ENCODE measurements at regions not wholly inside any gene's neighbourhood (a gene's known extent, or its start where the extent isn't known, plus 50 kb on each side); places are given as distances from the start of the nearest gene placed in this dataset.
"Not testable (repeated sequence)": the region's sequence is repeated elsewhere in the genome, so short reads cannot be mapped to it uniquely, and the experiment has no call there.

DNA sequence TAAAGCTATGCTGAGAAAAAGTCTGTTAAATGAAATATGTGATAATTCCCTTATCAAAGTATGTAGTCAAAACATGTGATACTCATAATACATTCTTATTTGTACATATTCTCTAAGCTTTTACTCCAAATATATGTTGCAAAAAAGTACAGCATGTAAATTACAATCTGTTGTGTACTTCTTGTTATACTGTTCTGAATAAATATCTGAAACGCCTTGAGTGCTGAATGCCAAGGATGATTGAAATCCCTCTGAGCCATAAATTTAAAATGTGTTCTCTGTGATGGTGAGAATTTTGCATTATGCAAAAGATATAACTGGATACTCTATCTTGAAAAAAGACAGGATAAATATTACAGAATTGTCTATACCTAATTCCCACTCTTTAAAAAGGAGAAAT is 1128.0 kb downstream of the STPG2 start:
- no peak for DNase-seq (ENCODE audit: low read depth in 4 of 4, low spot score in 3 of 4)

DNA sequence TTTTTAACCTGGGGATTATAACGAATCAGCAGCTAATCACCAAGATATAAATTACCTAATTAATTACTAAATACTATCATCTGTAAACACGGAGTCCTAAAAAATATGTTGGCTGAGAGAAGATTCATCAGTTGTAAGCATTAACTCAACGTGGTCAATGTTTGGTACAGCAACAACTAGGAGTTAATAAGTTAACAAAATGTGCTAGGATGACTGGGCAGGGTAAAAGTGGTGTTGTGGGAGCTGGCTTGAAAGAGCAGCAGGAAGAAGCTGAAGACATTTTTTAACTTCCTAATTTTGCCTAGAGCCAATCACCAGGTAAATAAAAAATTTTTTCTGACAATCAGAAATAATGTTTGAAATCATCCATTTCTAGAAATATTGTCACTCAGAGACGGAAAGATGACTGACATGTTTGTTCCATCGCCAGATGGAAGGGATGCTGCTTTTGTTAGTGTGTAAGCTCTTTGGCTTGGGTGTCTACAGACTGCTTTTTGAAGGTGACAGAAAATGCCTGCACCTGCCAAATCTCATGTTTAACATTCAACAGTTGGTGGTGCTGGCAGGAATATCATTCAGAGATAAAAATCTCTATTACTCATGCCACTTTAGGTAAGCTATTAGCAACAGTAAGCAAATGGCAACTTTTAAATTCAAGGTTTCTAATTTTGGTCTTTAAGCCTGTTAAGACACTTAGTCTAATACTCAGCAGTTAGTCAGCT is 1126.9 kb downstream of the STPG2 start:
- no peak for DNase-seq (ENCODE audit: low read depth in 4 of 4, low spot score in 3 of 4)

DNA sequence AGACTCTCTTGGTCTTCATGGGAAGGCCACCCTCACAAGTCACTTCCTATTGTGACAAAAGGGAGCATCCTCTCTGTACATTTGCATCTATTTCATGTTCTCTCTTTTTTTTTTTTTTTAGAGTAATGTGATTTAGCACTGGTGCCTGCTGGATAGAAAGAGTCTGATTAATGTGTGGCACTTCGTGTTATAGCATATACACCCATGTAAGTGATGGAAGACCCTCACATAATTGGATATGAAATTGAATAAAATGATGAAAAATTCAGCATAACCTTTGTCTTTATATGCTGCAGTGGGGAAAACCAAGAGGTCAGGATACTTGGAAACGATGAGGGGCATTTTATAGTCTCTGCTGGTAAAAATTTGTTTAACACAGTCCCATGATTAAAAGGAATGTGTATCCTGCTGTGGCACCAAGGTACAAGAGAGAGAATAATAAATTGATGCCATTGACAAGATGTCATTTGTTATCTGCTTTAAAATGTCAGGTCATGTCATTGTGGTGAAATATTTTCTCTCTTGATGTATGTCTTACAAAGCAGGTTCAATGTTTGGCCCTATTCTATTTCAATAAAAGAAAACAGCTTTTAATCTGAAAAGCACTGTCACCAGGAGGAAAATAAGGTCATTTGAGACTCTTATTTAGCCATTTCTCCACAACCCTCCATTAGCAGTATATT is 1115.4 kb downstream of the STPG2 start:
- no peak for DNase-seq (ENCODE audit: low read depth in 4 of 4, low spot score in 3 of 4)

DNA sequence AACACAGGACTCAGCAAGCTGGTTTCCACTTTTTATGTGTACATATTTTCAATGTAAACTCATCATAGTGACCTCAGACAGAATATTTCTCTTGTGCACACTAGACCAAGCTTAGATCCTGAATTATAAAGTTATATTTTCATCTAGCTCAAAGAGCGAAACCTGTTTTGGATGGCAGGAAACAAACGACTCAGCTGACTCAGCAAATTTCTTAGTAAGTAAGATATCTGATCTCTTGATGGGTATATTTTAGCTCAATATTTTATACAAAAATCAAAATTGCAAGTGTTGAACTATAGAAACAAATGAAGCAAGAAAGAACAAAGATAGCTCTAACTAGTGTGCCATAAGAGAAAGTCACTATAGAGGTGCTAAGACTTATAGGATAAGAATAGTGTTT is 1114.5 kb downstream of the STPG2 start:
- no peak for DNase-seq (ENCODE audit: low read depth in 4 of 4, low spot score in 3 of 4)

DNA sequence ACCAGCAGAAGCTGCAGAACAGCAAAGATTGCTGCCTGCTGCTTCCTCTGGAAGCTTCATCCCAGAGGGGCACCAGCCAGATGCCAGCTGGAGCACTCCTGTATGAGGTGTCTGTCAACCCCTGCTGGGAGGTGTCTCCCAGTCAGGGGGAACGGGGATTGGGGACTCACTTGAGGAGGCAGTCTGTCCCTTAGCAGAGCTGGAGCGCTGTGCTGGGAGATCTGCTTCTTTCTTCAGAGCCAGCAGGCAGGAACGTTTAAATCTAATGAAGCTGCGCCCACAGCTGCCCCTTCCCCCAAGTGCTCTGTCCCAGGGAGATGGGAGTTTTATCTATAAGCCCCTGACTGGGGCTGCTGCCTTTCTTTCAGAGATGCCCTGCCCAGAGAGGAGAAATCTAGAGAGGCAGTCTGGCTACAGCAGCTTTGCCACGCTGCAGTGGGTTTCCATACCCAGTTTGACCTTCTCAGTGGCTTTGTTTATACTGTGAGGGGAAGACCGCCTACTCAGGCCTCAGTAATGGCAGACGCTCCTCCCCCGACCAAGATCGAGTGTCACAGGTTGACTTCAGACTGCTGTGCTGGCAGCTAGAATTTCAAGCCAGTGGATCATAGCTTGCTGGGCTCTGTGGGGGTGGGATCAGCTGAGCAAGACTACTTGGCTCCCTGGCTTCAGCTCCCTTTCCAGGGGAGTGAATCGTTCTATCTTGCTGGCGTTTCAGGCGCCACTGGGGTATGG is 1105.7 kb downstream of the STPG2 start:
- DNase-seq (ENCODE audit: low read depth in 4 of 4, low spot score in 3 of 4) = peak in 2 of 4 donors; percentile 33 to 54

DNA sequence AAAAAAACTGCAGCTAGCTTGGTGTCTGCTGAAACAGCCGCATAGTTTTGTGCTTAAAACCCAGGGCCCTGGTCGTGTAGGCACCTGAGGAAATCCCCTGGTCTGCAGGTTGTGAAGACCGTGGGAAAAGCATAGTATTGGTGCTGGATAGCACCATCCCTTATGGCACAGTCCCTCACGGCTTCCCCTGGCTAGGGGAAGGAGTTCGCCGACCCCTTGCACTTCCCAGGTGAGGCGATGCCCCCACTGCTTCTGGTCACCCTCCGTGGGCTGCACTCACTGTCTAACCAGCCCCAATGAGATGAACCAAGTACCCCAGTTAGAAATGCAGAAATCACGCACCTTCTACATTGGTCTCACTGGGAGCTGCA is 1105.1 kb downstream of the STPG2 start:
- no peak for DNase-seq (ENCODE audit: low read depth in 4 of 4, low spot score in 3 of 4)

DNA sequence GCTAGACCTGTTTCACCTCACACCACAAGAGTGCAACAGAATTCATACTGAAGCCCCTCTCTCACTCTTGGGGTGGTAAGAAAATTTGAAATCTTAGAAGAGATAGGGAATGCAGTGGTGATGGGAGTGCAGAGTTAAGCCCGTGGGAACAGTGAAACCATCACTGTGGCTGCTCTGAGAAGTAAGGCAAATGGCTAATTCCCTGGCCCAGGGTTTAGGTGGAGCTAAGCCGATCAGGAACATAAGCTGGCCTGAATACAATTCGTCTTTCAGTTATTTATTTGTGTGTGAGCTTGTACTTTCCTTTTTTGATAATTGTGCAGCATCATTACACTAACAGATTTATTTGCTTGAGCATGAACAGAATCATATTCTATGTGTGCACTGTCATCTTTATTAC is 1070.6 kb downstream of the STPG2 start:
- no peak for DNase-seq (ENCODE audit: low read depth in 4 of 4, low spot score in 3 of 4)

DNA sequence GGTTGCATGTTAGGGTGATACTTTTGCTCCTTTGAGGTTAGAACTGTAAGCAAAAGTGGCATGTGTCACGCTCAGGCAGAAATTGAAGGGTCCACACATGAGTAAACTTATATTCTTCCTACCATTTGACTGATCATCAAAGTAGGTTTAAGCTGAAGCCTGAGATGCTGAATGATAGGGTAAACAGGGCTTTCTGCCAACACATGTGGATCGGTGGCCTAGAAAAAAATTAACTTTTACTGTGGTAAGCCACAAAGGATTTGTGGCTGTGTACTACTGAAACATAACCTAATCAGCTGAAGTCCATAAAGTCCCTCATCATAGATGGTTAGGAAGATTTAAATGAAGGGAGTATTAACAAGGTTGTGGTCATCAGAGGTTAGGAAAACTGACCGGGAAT is 1070.1 kb downstream of the STPG2 start:
- no peak for DNase-seq (ENCODE audit: low read depth in 4 of 4, low spot score in 3 of 4)

DNA sequence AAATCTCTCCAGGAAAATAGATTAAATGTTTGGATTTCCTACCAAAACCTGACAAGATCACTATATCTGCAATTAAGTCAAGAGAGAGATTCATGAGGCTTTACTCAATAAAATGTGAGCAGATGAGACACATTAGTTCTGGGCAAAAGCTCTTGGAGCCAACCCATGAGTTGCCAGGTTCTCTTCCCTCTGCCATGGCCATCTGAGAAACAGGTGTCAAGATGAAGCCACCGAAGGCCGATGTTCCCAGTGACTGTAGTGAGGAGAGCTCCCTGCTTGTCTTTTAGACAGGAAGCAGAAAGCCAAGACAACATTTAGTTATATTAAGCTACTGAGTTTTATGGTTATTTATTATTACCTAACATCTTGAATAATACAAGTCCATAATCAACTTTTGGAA is 1068.7 kb downstream of the STPG2 start:
- DNase-seq (ENCODE audit: low read depth in 4 of 4, low spot score in 3 of 4) = no peak

DNA sequence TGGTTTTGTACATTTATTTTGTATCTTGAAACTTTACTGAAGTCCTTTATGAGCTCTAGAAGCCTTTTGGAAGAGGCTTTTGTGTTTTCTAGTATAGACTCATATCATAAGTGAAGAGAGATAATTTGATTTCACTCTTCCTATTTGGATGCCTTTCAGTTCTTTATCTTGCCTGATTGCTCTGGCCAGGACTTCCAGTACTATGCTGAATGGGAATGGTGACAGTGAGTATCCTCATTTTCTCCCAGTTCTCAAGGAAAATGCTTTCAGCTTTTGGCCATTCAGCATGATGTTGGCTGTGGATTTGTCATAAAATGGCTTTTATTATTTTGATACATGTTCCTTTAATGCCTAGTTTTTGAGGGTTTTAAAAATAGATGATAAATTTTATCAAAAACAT is 1061.3 kb downstream of the STPG2 start:
- DNase-seq (ENCODE audit: low read depth in 4 of 4, low spot score in 3 of 4) = no peak

DNA sequence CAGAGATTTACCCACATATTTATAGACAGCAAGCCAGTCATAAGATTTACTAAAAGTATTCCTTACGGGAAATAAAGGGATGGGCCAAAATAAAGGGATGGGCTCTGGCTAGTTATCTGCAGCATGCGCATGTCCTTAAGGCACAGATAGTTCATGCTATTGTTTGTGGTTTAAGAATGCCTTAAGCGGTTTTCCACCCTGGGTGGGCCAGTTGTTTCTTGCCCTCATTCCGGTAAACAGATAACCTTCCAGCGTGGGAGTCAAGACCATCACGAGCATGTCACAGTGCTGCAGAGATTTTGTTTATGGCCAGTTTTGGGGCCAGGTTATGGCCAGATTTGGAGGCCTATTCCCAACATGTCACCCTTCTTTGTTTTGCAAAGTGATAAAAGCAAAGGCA is 1046.2 kb downstream of the STPG2 start:
- not testable (repeated sequence) for DNase-seq (ENCODE audit: low read depth in 4 of 4, low spot score in 3 of 4)

DNA sequence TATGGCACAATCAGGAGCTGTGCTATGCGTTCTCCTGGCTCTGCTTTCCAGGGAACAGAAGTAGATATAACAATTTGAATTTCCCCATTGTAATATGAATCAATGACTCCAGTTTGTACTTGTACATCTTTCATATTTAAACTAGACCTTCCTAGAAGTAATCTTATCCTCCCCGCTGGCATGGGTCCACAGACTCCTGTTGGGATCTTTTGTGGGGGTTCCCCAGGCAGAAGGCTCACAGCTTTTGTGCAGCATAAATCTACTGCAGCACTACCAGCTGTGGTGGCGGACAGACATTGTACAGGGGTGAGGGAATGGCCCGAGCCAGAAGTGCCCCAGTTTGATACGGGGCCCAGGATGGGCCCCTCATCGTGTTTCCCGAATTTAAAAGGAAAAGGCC is 1042.1 kb downstream of the STPG2 start:
- not testable (repeated sequence) for DNase-seq (ENCODE audit: low read depth in 4 of 4, low spot score in 3 of 4)

DNA sequence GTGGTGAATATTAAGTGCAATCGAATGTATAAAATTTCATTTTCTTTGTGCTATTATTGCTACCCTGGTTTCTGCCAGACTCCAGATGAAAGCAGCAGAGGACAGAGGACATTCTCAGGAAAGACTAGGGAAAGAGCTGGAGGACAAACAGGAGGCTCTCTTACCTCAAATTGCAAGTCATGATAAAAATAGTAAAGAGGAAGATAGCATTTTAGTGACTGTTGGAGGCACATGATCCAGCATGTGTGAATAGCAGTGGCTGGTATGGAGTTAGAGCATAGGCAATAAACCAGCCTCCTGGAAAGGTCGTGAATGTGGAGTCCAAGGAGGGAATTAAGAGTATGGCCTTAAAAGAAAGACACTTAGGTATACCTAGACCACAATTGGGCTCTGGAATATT is 1040.0 kb downstream of the STPG2 start:
- DNase-seq (ENCODE audit: low read depth in 4 of 4, low spot score in 3 of 4) = no peak

DNA sequence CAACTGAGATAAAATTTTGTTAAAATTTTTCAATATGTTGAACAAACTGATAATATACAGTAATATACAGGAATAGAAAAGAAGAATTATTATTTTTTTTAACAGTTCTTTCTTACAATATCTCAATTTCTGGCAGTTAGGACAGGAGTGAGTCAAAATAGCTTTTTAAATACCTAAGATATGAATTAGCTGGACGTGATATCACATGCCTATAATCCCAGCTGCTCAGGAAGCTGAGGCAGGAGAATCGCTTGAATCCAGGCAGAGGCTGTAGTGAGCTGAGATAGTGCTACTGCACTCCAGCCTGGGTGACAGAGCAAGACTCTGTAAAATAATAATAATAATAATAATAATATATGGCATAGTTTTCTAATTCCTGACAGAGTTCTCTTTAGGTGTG is 1039.3 kb downstream of the STPG2 start:
- no peak for DNase-seq (ENCODE audit: low read depth in 4 of 4, low spot score in 3 of 4)

DNA sequence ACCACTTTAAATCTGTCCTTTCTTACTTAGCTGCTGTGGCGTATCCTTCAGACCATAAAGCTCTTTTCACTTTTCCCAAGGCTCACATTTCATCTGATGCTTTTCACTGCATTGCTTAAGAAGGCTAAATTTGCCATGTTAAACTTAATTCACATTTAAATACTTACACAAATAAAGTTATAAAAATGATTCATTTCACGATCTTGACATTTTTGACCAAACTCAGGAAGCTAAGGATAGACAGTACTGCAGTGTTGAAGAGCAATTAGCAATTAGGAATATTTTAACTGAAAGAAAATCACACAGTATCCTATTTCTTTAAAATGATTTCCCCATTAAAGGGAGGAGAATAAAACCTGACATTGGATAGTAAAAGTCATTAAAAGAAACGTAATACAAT is 1038.6 kb downstream of the STPG2 start:
- peak in 2 of 4 donors; percentile 5 to 40 for DNase-seq (ENCODE audit: low read depth in 4 of 4, low spot score in 3 of 4)

DNA sequence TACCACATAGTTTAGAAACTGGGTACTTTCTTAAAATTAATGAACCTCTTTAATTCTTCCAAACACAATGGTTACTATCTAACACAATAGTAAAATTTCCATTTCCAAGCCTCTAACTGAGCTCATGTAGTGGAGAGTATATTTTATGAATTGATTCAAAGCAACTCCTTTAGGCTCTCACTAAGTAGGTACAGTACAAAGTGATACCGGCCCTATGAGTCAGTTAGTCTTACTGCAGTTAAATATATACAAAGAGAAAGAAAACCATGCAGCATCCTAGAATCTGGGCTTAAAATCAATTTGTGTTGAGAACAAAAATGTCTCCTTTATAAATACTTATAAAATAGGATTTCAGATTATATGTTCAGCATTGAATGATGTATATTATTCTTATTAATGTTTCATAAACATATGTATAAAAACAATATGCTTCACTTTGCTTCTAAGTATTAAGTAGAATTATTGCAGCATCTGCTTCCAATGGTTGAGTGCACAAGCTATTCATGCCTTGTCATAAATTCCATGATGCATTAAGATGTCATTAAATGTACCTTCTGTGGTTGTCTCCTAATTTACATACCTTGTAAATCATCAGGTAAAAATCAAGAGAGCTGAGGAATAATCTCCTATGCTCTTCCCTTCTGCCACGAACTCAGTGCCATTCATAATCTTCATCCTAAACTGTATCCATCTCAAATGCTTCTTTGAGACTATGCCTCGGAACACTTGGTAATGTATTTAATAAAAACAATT is 1037.8 kb downstream of the STPG2 start:
- DNase-seq (ENCODE audit: low read depth in 4 of 4, low spot score in 3 of 4) = no peak

DNA sequence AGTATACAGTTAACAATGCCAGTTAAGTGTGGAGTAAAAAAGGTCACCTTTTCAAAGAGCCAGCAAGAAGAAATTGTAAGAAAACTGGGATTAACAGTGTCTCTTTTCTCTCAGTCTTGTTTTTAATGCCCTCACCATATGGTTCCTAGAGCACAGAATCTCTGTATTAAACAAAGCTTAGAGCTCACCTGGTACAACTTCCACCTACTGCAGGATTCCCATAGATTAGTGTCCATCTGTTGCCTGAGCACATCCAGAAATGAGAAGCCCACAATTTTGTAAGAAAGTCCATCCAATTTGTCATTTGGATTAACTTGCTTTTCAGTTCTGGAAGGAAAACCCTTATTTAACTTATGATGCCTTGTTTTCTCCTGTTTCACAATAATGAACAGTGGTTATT is 1037.1 kb downstream of the STPG2 start:
- no peak for DNase-seq (ENCODE audit: low read depth in 4 of 4, low spot score in 3 of 4)

DNA sequence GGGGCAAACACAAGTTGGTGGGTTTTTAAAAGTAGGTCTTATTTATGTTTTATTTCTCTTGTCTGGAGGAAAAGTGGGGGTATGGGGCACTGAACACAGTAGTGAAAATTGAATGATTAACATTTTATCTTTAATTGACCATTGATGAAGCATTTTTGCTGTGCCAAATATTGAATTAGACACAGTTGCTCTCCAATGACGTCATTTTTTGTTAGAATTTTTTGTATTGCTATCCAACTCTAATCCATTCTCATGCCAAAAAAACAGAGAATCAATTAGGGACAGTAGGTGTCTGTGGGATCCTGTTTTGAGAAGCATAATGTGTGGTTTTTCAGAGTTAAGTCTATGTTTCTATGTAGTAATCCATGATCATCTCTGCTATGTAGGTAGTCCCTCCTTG is 1032.8 kb downstream of the STPG2 start:
- no peak for DNase-seq (ENCODE audit: low read depth in 4 of 4, low spot score in 3 of 4)

DNA sequence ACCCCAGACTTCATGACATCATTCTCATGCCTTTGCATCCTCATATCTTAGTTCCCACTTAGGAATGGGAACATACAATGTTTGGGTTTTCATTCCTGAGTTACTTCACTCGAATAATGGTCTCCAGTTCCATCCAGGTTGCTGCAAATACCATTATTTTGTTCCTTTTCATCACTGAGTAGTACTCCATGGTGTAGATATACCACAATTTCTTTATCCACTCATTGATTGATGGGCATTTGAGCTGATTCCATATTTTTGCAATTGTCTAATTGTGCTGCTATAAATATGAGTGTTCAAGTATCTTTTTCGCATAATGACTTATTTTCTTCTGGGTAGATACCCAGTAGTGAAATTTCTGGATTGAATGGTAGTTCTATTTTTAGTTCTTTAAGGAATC is 1026.8 kb downstream of the STPG2 start:
- DNase-seq (ENCODE audit: low read depth in 4 of 4, low spot score in 3 of 4) = no peak

DNA sequence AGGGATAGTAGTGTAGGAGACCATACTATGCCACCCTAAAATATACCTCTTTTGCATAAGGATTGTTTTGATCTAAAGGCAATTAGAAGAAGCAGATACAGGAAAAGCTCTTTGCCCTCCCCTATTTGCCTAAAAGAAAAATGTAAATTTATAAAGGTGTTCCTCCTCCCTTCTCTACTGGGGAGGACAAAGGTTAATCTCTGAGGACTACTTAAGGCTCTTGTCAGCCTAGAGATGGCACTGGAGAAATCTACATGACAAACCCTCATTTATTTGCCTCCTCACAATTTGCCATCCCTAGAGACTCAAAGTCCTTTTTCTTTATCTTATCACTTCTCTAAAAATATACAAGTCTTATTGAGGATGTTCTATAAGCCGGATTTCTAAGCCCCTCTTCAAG is 1021.8 kb downstream of the STPG2 start:
- DNase-seq (ENCODE audit: low read depth in 4 of 4, low spot score in 3 of 4) = no peak

DNA sequence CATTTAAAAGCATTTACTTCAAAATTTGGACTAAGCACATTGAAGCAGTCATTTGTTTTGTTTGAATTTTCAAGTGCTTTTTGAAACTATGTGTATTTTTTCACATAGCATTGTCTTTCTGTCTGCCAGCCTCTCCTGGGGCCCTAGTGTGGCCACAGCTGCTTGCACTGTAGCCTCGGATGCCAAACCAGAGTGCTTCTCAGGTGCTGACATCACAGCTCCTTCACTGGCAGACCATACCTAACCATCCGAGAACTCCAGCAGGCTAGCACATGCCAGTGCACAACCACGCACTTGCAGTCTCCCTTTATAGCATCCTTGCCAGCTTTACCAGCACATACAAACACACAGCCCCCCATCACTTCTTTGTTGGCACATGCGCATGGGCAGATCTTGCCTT is 1019.7 kb downstream of the STPG2 start:
- no peak for DNase-seq (ENCODE audit: low read depth in 4 of 4, low spot score in 3 of 4)

Data from left renal pelvis (tissue), 4 donors.